CD4-positive, alpha-beta T cell treated with Interleukin-1 beta for 1 hour (primary cell): ENCODE measurements at regions not wholly inside any gene's neighbourhood (a gene's known extent, or its start where the extent isn't known, plus 50 kb on each side); places are given as distances from the start of the nearest gene placed in this dataset.
"Not testable (repeated sequence)": the region's sequence is repeated elsewhere in the genome, so short reads cannot be mapped to it uniquely, and the experiment has no call there.

Experiments
- DNase-seq, 2 donors: peaks; one replicate each; pipeline ENCODE4 v3.0.0-alpha.2; 2020 to 2022

DNA sequence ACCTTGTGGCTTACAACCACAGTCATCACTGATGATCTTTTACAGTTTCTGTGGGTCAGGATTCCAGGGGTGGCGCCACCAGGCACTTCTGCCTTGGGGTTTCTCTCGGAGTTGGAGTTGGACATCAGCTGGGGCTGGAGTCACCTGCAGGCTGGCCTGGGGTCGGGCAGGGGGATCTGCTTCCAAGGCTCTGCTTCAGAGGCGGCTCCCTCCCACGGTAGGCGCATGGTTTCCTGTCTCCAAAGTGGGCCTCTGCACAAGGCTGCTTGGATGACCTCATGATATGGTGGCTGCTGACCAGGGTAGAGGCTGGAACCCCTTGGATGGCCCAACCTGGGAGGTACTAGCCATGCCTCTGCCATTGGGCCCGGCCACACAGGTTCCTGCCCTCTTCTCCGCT is 170.6 kb upstream of the CIBAR2 start:
- DNase-seq = no peak

GRCh38 chr16:85283305-85284050 is 171.2 kb upstream of the CIBAR2 start:
- no peak for DNase-seq

DNA sequence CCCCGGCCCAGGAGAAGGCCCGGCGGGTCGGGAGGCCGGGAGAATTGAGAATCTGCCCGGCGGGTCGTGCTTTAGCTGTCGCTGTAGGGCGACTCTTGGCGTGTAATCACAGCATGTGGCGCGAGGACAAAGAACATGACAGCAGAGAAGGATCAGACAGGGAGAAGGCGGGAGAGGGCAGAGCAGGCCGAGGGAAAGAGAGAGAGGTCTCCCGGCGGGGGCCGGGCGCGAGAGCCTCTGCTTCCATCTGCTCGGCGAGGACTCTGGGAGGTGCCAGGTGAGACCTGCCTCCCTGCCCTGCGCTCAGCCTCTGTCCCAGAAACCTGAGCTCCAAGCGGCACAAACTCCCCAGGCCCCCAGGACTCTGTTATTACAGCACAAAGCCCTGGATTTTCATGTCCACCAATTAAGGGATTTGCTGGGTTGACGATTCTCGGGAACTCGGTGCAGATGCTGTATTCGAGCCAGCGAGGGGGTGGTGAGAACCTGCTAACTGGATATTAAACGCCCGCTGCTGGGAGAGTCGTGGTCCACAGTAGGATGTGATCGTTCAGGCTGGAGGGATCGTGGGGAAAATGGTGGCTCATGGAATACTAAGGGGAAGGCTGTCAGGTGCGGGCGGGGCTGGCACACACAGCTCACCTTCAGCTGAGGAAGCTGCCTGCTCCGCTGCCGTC is 172.0 kb upstream of the CIBAR2 start:
- DNase-seq = no peak

GRCh38 chr16:85285681-85286065 is 173.4 kb upstream of the CIBAR2 start:
- DNase-seq = no peak

- DNase-seq = no peak
Measured at GRCh38 chr16:85286066-85286831, 174.0 kb upstream of the CIBAR2 start.

GRCh38 chr16:85286951-85287814 is 174.9 kb upstream of the CIBAR2 start:
- DNase-seq = no peak

DNA sequence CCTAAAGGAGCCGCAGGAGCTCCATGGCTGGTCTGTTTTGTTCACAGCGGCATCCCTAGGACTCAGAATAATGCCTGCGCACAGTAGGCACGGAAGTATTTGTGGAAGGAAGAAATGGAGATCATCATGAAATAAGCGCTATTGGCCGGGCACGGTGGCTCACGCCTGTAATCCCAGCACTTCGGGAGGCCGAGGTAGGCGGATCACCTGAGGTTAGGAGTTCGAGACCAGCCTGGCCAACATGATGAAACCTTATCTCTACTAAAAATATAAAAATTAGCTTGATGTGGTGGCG is 175.5 kb upstream of the CIBAR2 start:
- not testable (repeated sequence) for DNase-seq

DNA sequence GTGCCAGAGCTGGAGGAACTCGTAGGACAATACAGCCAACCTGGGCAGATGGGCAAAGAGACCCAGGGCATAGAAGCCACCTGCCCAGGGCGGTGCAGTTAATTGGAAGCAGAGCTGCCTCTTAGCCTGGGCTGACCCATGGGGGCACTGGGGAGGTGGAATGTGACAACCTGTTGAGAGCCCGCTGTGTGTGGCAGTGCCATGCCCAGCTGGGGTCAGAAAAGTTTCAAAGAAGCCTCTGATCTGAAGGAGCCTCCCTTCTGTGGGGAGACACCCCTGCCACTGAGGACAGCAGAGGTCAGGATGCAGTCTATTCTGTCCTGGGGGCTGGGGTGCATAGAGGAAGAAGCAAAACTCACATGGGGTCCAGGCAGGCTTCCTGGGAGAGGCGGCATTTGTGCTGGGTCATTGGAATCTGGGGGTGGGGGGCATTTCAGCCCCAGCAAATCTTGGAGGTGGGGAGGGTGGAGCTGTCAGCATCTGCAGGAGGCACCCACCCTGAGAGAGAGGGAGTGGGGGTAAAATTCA is 176.1 kb upstream of the CIBAR2 start:
- DNase-seq = no peak

- no peak for DNase-seq
Measured at GRCh38 chr16:85288869-85289660, 176.8 kb upstream of the CIBAR2 start.

- no peak for DNase-seq
Measured at GRCh38 chr16:85289760-85290625, 177.7 kb upstream of the CIBAR2 start.

GRCh38 chr16:85290626-85291301 is 178.5 kb upstream of the CIBAR2 start:
- DNase-seq = no peak

- DNase-seq = peak in 1 of 2 donors; percentile 59
Measured at GRCh38 chr16:85291302-85292148, 179.3 kb upstream of the CIBAR2 start.

DNA sequence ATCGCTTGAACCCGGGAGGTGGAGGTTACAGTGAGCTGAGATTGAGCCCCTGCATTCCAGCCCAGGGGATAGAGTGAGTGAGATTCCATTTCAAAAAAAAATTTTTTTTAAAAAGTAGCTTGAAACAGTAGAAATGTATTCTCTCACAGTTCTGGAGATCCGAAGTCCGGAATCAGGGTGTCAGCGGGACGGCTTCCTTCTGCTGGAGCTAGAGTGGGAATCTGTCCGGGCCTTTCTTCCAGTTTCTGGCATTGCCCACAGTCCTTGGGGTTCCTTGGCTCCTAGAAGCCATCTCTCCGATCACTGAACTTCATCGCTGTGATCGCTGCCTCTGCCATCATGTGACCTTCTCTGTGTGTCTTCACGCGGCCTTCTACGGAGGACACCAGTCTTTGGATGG is 181.2 kb upstream of the CIBAR2 start:
- no peak for DNase-seq

- DNase-seq = no peak
Measured at GRCh38 chr16:85293904-85294642, 181.8 kb upstream of the CIBAR2 start.

- no peak for DNase-seq
Measured at GRCh38 chr16:85294810-85295508, 182.7 kb upstream of the CIBAR2 start.

DNA sequence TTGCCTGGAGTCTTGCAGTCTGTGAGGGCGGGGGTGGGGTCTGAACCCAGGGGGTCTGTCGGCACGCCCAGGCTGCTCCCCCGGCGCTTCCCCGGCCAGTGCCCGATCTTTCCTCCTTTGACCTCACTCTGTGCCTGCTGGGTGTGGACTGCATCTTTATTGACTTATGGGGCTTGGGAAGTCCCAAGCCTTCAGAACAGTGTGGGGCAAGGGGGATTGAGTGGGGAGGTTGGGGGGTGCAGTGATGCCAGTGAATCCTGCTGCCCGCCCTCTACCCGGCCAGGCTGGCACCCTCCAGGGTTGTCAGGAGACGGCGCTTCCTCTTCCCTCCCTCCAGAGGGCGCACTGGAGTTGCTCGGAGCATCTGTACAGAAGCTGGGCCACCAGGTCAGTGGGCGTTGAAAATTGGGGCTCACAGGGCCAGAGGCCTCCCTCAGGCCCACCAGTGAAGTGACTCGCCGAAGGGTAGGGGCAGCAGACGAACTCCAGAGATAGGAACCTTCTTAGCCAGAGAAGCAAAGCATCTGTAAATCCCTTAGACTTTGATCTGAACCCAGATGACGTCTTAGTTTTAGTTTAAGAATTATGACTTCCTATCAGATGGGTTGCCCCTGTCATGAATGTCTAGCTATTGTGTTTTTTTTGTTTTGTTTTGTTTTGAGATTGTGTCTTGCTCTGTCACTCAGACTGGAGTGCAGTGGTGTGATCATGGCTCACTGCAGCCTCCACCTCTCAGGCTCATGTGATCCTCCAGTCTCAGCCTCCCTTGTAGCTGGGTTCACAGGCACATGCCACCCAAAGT is 184.8 kb upstream of the CIBAR2 start:
- DNase-seq = peak; percentile 46 to 53

- no peak for DNase-seq
Measured at GRCh38 chr16:85297881-85298280, 185.6 kb upstream of the CIBAR2 start.
